ENCODE measurements at regions not wholly inside any gene's neighbourhood (a gene's known extent, or its start where the extent isn't known, plus 50 kb on each side); places are given as distances from the start of the nearest gene placed in this dataset.

DNA sequence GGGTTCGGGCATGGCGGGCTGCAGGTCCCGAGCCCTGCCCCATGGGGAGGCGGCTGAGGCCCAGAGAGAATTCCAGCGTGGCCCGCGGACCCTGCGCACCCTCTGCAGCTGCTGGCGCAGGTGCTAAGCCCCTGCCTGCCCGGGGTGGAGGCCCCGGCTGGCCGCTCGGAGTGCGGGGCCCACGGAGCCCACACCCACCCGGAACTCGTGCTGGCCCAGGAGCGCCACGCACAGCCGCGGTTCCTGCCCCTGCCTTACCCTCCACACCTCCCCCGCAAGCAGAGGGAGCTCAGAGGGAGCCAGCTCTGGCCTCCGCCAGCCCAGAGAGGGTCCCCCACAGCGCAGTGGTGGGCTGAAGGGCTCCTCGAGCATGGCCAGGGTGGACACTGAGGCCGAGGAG is 75.3 kb downstream of the MRPS30 start:
- ChIA-PET POLR2A (no interaction called here), CTCF (no interaction called here)
- TF ChIP-seq POLR2AphosphoS5 (IDR thresholded peaks at IDR 0.05; ENCODE audit: insufficient read depth, low read depth, low read length), result no peak
- TF ChIP-seq EZH2 (IDR thresholded peaks at IDR 0.05; ENCODE audit: borderline replicate concordance, low read depth, low read length, severe bottlenecking), result no peak
- TF ChIP-seq POLR2A (IDR thresholded peaks at IDR 0.05; ENCODE audit: low read depth, low read length), result no peak
- no peak for TF ChIP-seq JUN (IDR thresholded peaks at IDR 0.05; ENCODE audit: borderline replicate concordance, insufficient read depth, insufficient read length, low read depth)
- no peak for TF ChIP-seq FOS (IDR thresholded peaks at IDR 0.05; ENCODE audit: borderline replicate concordance, insufficient read depth, low read length)
- TF ChIP-seq, protein P1, sequence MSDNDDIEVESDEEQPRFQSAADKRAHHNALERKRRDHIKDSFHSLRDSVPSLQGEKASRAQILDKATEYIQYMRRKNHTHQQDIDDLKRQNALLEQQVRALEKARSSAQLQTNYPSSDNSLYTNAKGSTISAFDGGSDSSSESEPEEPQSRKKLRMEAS (IDR thresholded peaks at IDR 0.05; ENCODE audit: insufficient read depth, insufficient read length), result no peak
- no peak for TF ChIP-seq MYC (IDR thresholded peaks at IDR 0.05; ENCODE audit: low read depth, low read length)
- TF ChIP-seq, protein P2, sequence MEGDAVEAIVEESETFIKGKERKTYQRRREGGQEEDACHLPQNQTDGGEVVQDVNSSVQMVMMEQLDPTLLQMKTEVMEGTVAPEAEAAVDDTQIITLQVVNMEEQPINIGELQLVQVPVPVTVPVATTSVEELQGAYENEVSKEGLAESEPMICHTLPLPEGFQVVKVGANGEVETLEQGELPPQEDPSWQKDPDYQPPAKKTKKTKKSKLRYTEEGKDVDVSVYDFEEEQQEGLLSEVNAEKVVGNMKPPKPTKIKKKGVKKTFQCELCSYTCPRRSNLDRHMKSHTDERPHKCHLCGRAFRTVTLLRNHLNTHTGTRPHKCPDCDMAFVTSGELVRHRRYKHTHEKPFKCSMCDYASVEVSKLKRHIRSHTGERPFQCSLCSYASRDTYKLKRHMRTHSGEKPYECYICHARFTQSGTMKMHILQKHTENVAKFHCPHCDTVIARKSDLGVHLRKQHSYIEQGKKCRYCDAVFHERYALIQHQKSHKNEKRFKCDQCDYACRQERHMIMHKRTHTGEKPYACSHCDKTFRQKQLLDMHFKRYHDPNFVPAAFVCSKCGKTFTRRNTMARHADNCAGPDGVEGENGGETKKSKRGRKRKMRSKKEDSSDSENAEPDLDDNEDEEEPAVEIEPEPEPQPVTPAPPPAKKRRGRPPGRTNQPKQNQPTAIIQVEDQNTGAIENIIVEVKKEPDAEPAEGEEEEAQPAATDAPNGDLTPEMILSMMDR (IDR thresholded peaks at IDR 0.05; ENCODE audit: extremely low read depth in 1 of 2, insufficient read depth in 1 of 2, low read depth in 1 of 2, low read length in 2 of 2), result no peak
- no peak for TF ChIP-seq GATA2 (IDR thresholded peaks at IDR 0.05; ENCODE audit: insufficient read depth, insufficient read length, low read depth, low read length)
- no peak overlapping the region for H3K4me3 ChIP-seq (replicated peaks in 1 of 3; ENCODE audit: insufficient read depth in 1 of 3, low read depth in 1 of 3, low read length in 3 of 3)
- no peak overlapping the region for H3K4me2 ChIP-seq (ENCODE audit: insufficient read depth, low read length)
- intact Hi-C loops (cut with micrococcal nuclease) (no loop called here), dilution Hi-C loops (cut with MboI; ENCODE audit: extremely low pct_ligation_motif_present, low sequenced_read_pairs) (no loop called here)
- H3K79me2 ChIP-seq (ENCODE audit: control insufficient read depth, insufficient read depth, low read length), result no peaks in the 10 kb centered on the region
- H4K20me1 ChIP-seq (replicated peaks; ENCODE audit: control insufficient read depth, extremely low read depth, insufficient read depth, low read length), result no peaks in the 10 kb centered on the region
- H3K4me1 ChIP-seq (ENCODE audit: control insufficient read depth, extremely low read depth, insufficient read depth, low read length), result no peaks in the 10 kb centered on the region
- no peak overlapping the region for H2AFZ ChIP-seq (ENCODE audit: low read depth, low read length)
- no peaks in the 10 kb centered on the region for H3K9me1 ChIP-seq (replicated peaks; ENCODE audit: control insufficient read depth, extremely low read depth, insufficient read depth, low read length)
- no peaks in the 10 kb centered on the region for H3K9me3 ChIP-seq (replicated peaks; ENCODE audit: control insufficient read depth, insufficient read depth, low read length)
- H3K9ac ChIP-seq (replicated peaks; ENCODE audit: extremely low read depth, insufficient read depth, low read length), result no peak overlapping the region
- H3K27me3 ChIP-seq (ENCODE audit: control insufficient read depth in 2 of 2, insufficient read depth in 2 of 2, low read length in 2 of 2), result no peaks in the 10 kb centered on the region
- BruUV-seq (replicated peaks), result no TSS peak
- FAIRE-seq (no peak), DNase-seq (ENCODE audit: low read depth, low spot score) (no peak)
- no peak overlapping the region for H3K27ac ChIP-seq (ENCODE audit: insufficient read depth, low read depth, low read length)
- no peaks in the 10 kb centered on the region for H3K36me3 ChIP-seq (ENCODE audit: control insufficient read depth in 2 of 2, extremely low read depth in 1 of 2, insufficient read depth in 2 of 2, low read length in 2 of 2)
